ENCODE measurements at regions not wholly inside any gene's neighbourhood (a gene's known extent, or its start where the extent isn't known, plus 50 kb on each side); places are given as distances from the start of the nearest gene placed in this dataset.

GRCh38 chr6:134443009-134443408 is 125.1 kb upstream of the SGK1 start:
- Histone ChIP-seq H3F3A (ENCODE audit: control insufficient read depth, insufficient read depth) (no peaks in the 10 kb centered on the region), H3K4me1 (ENCODE audit: control insufficient read depth, low read length) (peaks cover 18% of the 10 kb centered on the region), H4K20me1 (ENCODE audit: control insufficient read depth, insufficient read depth, low read depth, low read length) (no peaks in the 10 kb centered on the region), H3K27ac (ENCODE audit: low read depth, low read length) (no peak overlapping the region), H3K79me2 (ENCODE audit: control insufficient read depth, low read length) (no peaks in the 10 kb centered on the region), H3K36me3 (ENCODE audit: control insufficient read depth, low read length) (no peaks in the 10 kb centered on the region), H3K4me3 (ENCODE audit: low read length) (no peak overlapping the region), H3K9me3 (ENCODE audit: control insufficient read depth, insufficient read depth, low read length) (no peaks in the 10 kb centered on the region), H3K27me3 (ENCODE audit: control insufficient read depth, low read length) (peaks cover 5% of the 10 kb centered on the region; the same call in 1 of the 2 replicates), H3K4me2 (ENCODE audit: low read length) (no peak overlapping the region), H3K9me2 (replicated peaks; ENCODE audit: control insufficient read depth, low read length) (no peaks in the 10 kb centered on the region)
- TF ChIP-seq CTCF (IDR thresholded peaks at IDR 0.05; ENCODE audit: low read depth, low read length, poor library complexity, severe bottlenecking) (no peak), EZH2phosphoT487 (IDR thresholded peaks at IDR 0.05; ENCODE audit: borderline replicate concordance, low read length) (no peak)

- TF ChIP-seq CTCF (IDR thresholded peaks at IDR 0.05; ENCODE audit: low read depth, low read length, poor library complexity, severe bottlenecking) (no peak), EZH2phosphoT487 (IDR thresholded peaks at IDR 0.05; ENCODE audit: borderline replicate concordance, low read length) (no peak)
- no peak overlapping the region for H3K4me3 ChIP-seq (ENCODE audit: low read length)
- H3K27ac ChIP-seq (ENCODE audit: low read depth, low read length): no peak overlapping the region
- H3K4me2 ChIP-seq (ENCODE audit: low read length): no peak overlapping the region
- H3K79me2 ChIP-seq (ENCODE audit: control insufficient read depth, low read length): no peaks in the 10 kb centered on the region
- H3K9me3 ChIP-seq (ENCODE audit: control insufficient read depth, insufficient read depth, low read length): no peaks in the 10 kb centered on the region
- H3F3A ChIP-seq (ENCODE audit: control insufficient read depth, insufficient read depth): no peaks in the 10 kb centered on the region
- H3K4me1 ChIP-seq (ENCODE audit: control insufficient read depth, low read length): peaks cover 18% of the 10 kb centered on the region
- no peaks in the 10 kb centered on the region for H3K9me2 ChIP-seq (replicated peaks; ENCODE audit: control insufficient read depth, low read length)
- peaks cover 11% of the 10 kb centered on the region for H3K27me3 ChIP-seq (ENCODE audit: control insufficient read depth, low read length)
- H4K20me1 ChIP-seq (ENCODE audit: control insufficient read depth, insufficient read depth, low read depth, low read length): no peaks in the 10 kb centered on the region
- no peaks in the 10 kb centered on the region for H3K36me3 ChIP-seq (ENCODE audit: control insufficient read depth, low read length)
These were observed 124.2 kb upstream of the SGK1 start for GRCh38 chr6:134442073-134442472.

- Histone ChIP-seq H3F3A (ENCODE audit: control insufficient read depth, insufficient read depth) (no peaks in the 10 kb centered on the region), H3K27ac (ENCODE audit: low read depth, low read length) (no peak overlapping the region), H3K27me3 (ENCODE audit: control insufficient read depth, low read length) (peaks cover 17% of the 10 kb centered on the region), H3K4me2 (ENCODE audit: low read length) (no peak overlapping the region), H3K4me3 (ENCODE audit: low read length) (no peak overlapping the region), H3K9me3 (ENCODE audit: control insufficient read depth, insufficient read depth, low read length) (no peaks in the 10 kb centered on the region), H4K20me1 (ENCODE audit: control insufficient read depth, insufficient read depth, low read depth, low read length) (no peaks in the 10 kb centered on the region), H3K9me2 (replicated peaks; ENCODE audit: control insufficient read depth, low read length) (no peaks in the 10 kb centered on the region), H3K79me2 (ENCODE audit: control insufficient read depth, low read length) (no peaks in the 10 kb centered on the region), H3K4me1 (ENCODE audit: control insufficient read depth, low read length) (peaks cover 7% of the 10 kb centered on the region), H3K36me3 (ENCODE audit: control insufficient read depth, low read length) (no peaks in the 10 kb centered on the region)
- TF ChIP-seq EZH2phosphoT487 (IDR thresholded peaks at IDR 0.05; ENCODE audit: borderline replicate concordance, low read length) (no peak), CTCF (IDR thresholded peaks at IDR 0.05; ENCODE audit: low read depth, low read length, poor library complexity, severe bottlenecking) (no peak)
These were observed 120.9 kb upstream of the SGK1 start for GRCh38 chr6:134438837-134439236.

Measured in DOHH2 (cell line).